Transverse colon (tissue), 3 donors: ENCODE measurements at regions not wholly inside any gene's neighbourhood (a gene's known extent, or its start where the extent isn't known, plus 50 kb on each side); places are given as distances from the start of the nearest gene placed in this dataset.

Experiments
- CTCF ChIP-seq, 5 experiments: fragments of 200-600 bp in 3 of 5; fragments of 450-650 bp in 2 of 5; sonication (generic) in 3 of 5; IDR thresholded peaks; 1 replicate in 2 of 5; 2 replicates in 3 of 5; pipeline ENCODE4 v1.5.1; 2016 to 2017; ENCODE audit warnings: antibody characterized with exemption in 5 of 5, inconsistent platforms in 3 of 5, mild to moderate bottlenecking in 2 of 5, moderate library complexity in 1 of 5
- EP300 ChIP-seq: sonication (generic); formaldehyde crosslinking; IDR thresholded peaks from one replicate; pipeline ENCODE4 v1.6.1; 2017; ENCODE audit warnings: antibody characterized with exemption, low read depth

DNA sequence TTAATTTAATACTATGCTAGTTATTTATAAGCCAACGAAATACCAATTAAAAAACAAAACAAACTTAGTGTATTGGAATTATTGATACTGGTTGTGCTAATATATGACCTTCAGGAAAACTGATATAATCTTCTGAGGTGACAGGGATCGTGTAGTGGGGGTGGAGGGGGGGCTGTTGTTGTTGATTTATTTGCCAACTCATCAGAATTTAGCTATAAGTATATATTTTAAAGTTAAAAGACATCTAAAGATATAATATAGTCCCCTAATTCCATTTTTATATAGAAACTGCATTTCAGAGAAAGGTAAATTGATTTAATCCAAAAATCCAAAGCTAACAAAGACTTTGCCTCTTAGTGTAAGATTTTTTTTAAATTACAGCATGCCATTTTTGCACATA lies 210.5 kb downstream of the LRRK2 start:
- TF ChIP-seq EP300 (no peak), CTCF (IDR thresholded peaks at IDR 0.05) (no peak)
